Activated naive CD4-positive, alpha-beta T cell treated with anti-CD3 and anti-CD28 coated beads, Interleukin-2, amount 50 U/mL, for 72 hours (primary cell): ENCODE measurements at regions not wholly inside any gene's neighbourhood (a gene's known extent, or its start where the extent isn't known, plus 50 kb on each side); places are given as distances from the start of the nearest gene placed in this dataset.
"Not testable (repeated sequence)": the region's sequence is repeated elsewhere in the genome, so short reads cannot be mapped to it uniquely, and the experiment has no call there.

Experiments used
- ATAC-seq, 2 donors: fragments of 150-1000 bp; cut with Tn5 transposase; 2 replicates each; pipeline ENCODE4 v1.10.0; 2021; ENCODE audit warnings: mild to moderate bottlenecking in 2 of 2, moderate library complexity in 2 of 2
- DNase-seq, 2 donors: peaks; one replicate each; pipeline ENCODE4 v3.0.0; 2021 to 2022; ENCODE audit warnings: low spot score in 2 of 2
- H3K27ac Mint-ChIP-seq, 2 donors: one replicate each; pipeline ENCODE4 v1.8.0; 2022; ENCODE audit warnings: mild to moderate bottlenecking in 2 of 2, mixed read lengths in 2 of 2
- H3K36me3 Mint-ChIP-seq, 2 donors: one replicate each; pipeline ENCODE4 v1.8.0; 2022; ENCODE audit warnings: mixed read lengths in 2 of 2
- H3K9me3 Mint-ChIP-seq, 2 donors: one replicate each; pipeline ENCODE4 v1.8.0; 2022; ENCODE audit warnings: mixed read lengths in 2 of 2

DNA sequence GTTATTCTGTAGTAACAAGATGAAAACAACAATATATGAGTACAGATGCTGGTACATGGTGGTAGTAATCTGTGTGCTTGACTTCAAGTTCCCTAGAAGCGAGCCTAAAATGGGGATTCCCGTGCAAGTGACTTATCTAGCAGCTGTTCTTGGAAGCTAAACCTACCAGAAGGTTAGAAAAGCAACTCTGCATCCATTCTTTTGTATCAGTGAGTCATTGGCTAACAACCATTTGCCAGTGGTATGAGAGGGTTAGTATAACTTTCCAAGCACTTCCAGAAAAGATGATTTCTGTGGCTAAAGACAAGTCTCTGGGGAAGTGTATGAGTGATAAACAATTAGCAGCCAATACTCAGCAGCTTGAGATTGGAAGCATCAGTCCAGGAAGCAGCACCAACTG lies 787.7 kb upstream of the CDH6 start:
- Mint-ChIP-seq H3K27ac (no peak overlapping the region), H3K9me3 (peaks cover 15 to 17% of the 10 kb centered on the region in 2 donors), H3K36me3 (peaks cover 0 to 4% of the 10 kb centered on the region in 2 donors)
- DNase-seq (no peak), ATAC-seq (no peak)

DNA sequence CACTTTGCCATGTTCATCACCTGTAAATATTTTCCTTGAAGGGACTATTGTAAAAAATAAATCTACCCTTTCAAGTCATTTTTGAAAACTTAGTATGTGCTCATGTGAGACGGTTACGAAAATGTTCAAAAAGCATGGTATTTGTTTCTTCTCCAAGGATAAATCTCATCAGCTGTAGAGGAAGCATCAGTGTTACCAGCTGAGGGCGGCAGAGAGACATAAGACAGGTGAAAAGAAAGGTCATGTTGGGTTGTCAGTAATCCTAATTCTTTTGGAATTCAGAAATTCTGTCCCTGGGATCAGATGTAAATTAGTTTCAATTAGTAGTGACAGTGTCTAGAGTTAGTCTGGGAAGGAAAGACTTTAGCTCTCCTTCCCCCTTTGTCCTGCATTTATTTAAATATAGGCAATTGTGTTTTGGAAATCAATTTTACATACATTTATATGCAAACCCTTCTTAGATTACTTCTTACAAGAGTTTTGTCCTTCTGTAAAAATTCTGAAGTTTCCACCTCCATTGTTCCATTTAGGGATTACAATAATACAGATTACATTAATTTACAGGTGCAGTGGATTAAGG lies 791.9 kb upstream of the CDH6 start:
- H3K9me3 Mint-ChIP-seq, result peaks cover 13 to 16% of the 10 kb centered on the region in 2 donors
- ATAC-seq, result no peak
- H3K27ac Mint-ChIP-seq, result no peak overlapping the region
- no peak for DNase-seq
- H3K36me3 Mint-ChIP-seq, result peaks cover 0 to under 1% of the 10 kb centered on the region in 2 donors

DNA sequence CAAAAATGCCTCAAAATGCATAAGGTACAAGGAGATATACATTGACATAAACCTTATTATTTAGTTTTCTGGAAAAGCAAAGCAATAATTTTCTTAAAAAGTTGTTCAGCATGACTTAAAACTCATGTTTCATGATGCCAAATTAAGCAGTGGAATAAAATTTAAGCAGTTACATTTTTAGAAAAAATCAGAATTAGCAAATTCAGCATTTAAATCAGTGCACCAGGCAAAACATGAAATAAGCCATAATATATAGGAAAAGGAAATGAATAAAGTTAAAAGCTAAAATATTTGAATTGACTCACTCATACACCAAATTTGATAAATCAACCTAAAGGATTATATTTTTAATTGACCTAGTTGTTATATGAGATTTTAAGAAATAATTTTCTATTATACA lies 795.1 kb upstream of the CDH6 start:
- DNase-seq (no peak), ATAC-seq (no peak)
- H3K27ac Mint-ChIP-seq, result no peak overlapping the region
- H3K9me3 Mint-ChIP-seq, result peaks cover 21 to 27% of the 10 kb centered on the region in 2 donors
- H3K36me3 Mint-ChIP-seq, result no peaks in the 10 kb centered on the region

DNA sequence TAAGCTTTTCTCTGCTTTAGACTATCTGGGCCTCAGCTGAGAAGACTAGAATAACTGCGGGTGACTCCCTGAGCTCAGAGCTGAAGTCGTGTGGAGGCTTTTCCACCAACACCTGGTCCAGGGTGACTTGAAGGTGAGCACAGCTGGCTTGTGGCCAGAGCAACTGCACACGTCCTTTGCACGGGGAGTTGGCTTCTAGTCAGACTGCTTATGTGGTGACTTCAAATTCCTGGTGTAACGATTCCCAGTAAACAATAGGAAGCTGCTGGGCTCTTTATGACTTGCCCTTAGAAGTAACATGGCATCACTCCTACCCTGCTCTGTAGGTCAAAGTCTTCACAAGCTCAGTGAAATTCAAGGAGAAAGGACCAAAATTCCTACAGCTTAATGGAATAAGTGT lies 800.6 kb upstream of the CDH6 start:
- ATAC-seq, result no peak
- DNase-seq, result no peak
- Mint-ChIP-seq H3K36me3 (no peaks in the 10 kb centered on the region), H3K9me3 (peaks cover 38 to 41% of the 10 kb centered on the region in 2 donors), H3K27ac (no peak overlapping the region)

DNA sequence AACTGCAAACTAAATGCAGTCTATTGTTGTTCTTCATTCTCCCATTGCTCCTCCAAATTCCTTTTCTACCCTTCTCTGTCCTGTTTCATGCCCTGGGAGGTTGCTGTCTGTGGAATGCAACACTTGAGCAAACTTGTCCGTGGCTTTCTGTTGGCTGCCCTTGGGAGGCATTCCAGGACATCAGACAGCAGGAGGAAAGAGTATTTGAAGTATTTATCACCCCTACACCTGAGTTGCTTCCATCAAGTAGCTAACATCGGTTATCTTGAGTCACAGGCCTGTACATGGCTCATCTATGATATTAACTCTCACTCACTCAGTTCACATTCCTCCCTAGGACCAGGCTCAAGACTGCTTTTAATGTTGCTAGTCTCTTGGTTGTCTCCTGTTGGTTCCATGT lies 803.4 kb upstream of the CDH6 start:
- Mint-ChIP-seq H3K27ac (no peak overlapping the region), H3K9me3 (peaks cover 29% of the 10 kb centered on the region in 2 donors), H3K36me3 (no peaks in the 10 kb centered on the region)
- ATAC-seq (no peak), DNase-seq (no peak)

DNA sequence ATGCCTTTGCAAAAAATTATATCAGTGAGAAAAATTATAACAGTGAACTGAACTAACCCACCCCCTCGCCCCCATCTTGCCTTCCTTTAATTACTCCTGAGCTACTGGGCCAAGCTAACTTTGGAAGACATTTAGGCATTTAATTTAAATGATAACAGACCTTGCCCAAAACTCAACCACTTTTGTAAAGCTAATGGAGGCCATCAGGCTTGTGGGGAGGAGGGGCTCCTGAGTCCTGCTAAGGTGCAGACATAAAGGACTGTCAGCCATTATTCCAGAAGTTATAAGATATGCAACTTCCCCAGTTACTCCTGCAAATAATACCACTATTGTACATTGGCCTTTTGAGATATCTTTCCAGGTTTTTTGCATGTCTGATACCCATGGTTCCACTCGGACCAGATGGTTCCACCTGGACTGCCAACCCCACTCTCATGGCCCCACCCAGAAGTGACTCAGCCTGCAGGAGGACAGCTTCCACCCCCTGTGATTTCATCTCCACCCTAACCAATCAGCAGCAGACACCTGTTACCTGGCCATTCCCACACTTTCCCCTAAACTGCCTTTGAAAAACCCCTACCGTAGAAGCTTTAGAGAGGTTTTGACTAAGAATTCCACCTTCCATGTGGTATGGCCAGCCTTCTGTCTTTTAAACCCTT lies 805.4 kb upstream of the CDH6 start:
- H3K9me3 Mint-ChIP-seq, result peaks cover 25 to 27% of the 10 kb centered on the region in 2 donors
- ATAC-seq (no peak), DNase-seq (no peak)
- H3K27ac Mint-ChIP-seq, result no peak overlapping the region
- H3K36me3 Mint-ChIP-seq, result no peaks in the 10 kb centered on the region

DNA sequence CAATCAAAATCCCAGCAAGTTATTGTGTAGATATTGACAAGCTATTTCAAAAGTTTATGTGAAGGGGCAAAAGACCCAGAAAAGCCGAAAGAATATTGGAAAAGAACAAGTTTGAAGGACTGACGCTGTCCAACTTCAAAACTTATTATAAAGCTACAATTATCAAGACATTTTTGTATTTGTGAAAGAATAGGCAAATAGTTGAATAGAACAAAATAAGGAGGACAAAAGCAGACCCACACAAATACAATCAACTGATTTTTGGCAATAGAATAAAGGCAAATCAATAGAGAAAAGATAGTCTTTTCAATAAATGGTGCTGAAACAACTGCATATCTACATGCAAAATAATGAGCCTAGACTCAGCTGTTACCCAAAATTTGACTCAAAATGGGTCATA lies 807.7 kb upstream of the CDH6 start:
- Mint-ChIP-seq H3K27ac (no peak overlapping the region), H3K36me3 (no peaks in the 10 kb centered on the region)

DNA sequence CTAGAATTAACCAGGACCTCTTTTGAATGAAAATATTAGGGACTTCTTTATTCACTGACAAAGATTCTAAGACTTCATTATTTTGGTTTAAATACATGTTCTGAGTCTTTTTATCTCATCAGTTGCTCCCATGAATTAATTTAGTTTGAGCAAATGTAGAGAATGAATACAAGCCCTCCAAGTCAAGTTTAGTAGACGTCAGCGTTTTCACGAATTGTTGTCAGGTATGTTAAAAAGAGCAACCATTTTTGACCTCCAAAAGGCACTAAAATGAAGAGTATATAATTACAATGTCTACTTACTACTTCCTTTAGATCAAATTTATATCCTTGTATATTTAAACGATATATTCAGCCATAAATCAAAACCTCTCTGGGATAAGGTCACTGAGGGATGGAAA lies 809.3 kb upstream of the CDH6 start:
- Mint-ChIP-seq H3K27ac (no peak overlapping the region), H3K9me3 (peaks cover 8 to 17% of the 10 kb centered on the region in 2 donors), H3K36me3 (no peaks in the 10 kb centered on the region)
- DNase-seq (no peak), ATAC-seq (no peak)

More for the DNA sequence above, 807.7 kb upstream of the CDH6 start:
- DNase-seq (no peak), ATAC-seq (no peak)
- H3K9me3 Mint-ChIP-seq, result peaks cover 16 to 23% of the 10 kb centered on the region in 2 donors

DNA sequence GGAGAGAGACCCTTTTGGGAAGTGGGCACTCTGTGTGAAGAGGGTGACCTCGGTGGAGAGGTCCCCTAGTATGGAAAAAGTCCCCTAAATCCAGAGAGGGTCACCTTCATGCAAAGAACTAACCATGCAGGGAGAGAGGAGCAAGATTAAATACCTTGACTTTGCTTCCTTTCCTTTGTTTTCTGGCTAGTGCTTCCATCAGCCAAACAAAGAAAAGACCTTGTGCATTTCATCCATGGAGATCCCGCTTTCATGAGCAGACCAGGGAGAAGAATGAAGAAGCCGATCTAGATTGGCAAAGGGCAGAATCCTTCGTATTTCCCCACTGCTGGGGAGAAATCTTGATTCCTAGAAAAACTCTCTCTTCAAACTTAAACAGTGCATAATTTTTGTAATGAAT lies 813.3 kb upstream of the CDH6 start:
- Mint-ChIP-seq H3K36me3 (no peaks in the 10 kb centered on the region), H3K27ac (no peak overlapping the region), H3K9me3 (peaks cover 9 to 11% of the 10 kb centered on the region in 2 donors)
- ATAC-seq, result no peak
- no peak for DNase-seq

DNA sequence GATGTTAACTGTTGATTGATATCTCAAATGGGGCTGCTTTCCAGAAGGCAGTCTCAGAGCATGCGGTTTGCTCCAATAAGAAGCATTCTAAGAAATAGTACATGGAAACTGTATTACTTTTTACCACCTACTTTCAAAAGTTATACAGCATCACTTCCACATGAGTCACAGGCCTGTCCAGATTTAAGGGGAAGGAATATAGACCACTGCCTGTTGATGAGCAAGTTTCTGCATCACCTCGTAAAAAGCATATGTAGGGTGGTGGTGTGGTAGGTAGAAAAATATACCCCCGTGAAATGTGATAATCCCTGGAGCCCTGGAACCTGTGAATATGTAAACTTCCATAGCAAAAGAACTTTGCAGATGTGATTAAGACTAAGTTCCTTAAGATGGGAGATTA lies 816.6 kb upstream of the CDH6 start:
- ATAC-seq (no peak), DNase-seq (no peak)
- Mint-ChIP-seq H3K27ac (no peak overlapping the region), H3K36me3 (no peaks in the 10 kb centered on the region), H3K9me3 (peaks cover 3 to 4% of the 10 kb centered on the region in 2 donors)

DNA sequence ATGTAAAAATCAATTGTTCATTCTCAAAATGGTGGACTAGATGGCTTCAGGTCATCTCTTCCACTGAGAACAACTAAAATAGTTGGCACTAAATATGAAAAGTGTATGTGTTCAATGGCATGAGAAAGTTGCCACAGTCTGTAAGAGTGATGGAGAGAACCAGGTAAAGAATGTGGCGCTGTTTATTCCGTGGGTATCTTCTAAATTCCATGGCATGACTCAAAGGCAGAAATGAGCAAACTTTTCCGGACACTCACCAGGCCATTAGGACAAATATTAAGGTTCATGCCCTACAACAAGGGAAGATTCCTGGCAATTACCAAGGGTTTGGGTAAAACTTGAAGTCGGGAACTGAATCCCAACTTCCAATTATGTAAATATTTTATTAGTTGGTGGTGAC lies 825.4 kb upstream of the CDH6 start:
- Mint-ChIP-seq H3K9me3 (peaks cover 15 to 20% of the 10 kb centered on the region in 2 donors), H3K27ac (no peak overlapping the region), H3K36me3 (peaks cover 0 to 20% of the 10 kb centered on the region in 2 donors)
- ATAC-seq, result no peak
- no peak for DNase-seq

DNA sequence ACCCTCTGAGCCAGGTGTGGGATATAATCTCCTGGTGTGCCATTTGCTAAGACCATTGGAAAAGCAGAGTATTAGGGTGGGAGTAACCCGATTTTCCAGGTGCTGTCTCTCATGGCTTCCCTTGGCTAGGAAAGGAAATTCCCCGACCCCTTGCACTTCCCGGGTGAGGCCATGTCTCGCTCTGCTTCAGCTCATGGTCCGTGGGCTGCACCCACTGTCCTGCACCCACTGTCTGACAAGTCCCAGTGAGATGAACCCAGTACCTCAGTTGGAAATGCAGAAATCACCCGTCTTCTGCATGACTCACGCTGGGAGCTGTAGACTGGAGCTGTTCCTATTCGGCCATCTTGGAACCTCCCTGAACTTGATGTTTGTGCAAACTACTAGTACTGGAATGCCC lies 828.5 kb upstream of the CDH6 start:
- peaks cover 30 to 39% of the 10 kb centered on the region in 2 donors for H3K9me3 Mint-ChIP-seq
- H3K27ac Mint-ChIP-seq, ATAC-seq, DNase-seq: not testable (repeated sequence)
- peaks cover 0 to 33% of the 10 kb centered on the region in 2 donors for H3K36me3 Mint-ChIP-seq

DNA sequence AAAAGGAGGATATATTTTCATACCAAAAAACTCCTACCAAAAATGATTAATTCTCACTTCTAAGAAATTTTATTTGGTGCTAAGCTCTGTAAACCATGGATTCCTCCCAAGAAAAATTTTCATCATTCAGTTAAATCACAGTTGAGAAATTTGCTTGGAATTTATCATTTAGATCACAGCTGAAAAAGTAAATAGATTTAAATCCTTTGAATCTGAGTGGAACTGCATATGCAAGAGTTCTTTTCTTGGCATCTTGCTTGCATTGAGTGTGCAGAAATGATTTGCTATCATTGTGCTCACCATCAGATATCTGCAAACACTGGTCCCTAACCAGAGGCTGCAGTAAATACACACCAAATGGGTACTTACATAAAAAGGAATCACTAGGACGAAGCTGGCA lies 836.1 kb upstream of the CDH6 start:
- DNase-seq, result no peak
- ATAC-seq, result no peak
- H3K27ac Mint-ChIP-seq, result no peak overlapping the region
- H3K9me3 Mint-ChIP-seq, result peaks cover 23% of the 10 kb centered on the region in 2 donors
- H3K36me3 Mint-ChIP-seq, result peaks cover 0 to 11% of the 10 kb centered on the region in 2 donors

DNA sequence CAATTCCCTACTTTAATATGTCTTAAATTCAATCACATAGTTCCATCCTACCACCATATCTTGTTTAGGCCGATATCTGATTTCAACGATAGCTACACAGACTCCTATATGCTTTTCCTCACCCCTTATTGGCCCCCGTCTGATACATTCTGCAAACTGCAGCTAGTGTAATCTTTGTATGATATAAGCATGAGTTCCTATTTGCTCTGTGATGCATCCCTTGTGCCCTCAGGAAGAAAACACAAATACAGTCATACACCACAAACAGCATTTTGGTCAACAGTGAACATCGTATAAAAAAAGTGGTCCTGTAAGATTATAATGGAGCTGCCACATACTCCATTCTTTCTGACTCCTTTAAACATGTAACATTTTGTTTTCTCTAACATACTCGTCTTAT lies 837.8 kb upstream of the CDH6 start:
- ATAC-seq (no peak), DNase-seq (no peak)
- no peaks in the 10 kb centered on the region for H3K36me3 Mint-ChIP-seq
- peaks cover 8 to 11% of the 10 kb centered on the region in 2 donors for H3K9me3 Mint-ChIP-seq
- H3K27ac Mint-ChIP-seq, result no peak overlapping the region

DNA sequence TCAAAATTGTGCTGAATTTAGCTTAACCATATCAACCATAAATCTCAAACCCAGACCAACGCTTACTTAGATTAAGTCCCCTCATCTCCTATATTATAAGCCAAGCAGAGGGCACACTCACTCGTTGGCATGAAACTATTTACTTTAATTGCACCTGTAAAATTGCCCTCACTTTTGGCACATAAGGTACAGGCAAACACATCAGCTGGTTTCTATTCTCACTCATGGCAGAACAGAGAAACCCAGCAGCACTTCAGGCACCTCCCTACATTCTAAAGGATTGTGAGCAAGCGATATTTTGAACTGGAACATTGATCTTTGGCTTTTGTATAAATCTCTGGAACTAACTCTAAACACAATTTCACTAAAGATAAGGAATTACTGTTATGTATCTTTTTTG lies 845.6 kb upstream of the CDH6 start:
- DNase-seq, result no peak
- Mint-ChIP-seq H3K9me3 (peaks cover 10 to 12% of the 10 kb centered on the region in 2 donors), H3K27ac (no peak overlapping the region)

DNA sequence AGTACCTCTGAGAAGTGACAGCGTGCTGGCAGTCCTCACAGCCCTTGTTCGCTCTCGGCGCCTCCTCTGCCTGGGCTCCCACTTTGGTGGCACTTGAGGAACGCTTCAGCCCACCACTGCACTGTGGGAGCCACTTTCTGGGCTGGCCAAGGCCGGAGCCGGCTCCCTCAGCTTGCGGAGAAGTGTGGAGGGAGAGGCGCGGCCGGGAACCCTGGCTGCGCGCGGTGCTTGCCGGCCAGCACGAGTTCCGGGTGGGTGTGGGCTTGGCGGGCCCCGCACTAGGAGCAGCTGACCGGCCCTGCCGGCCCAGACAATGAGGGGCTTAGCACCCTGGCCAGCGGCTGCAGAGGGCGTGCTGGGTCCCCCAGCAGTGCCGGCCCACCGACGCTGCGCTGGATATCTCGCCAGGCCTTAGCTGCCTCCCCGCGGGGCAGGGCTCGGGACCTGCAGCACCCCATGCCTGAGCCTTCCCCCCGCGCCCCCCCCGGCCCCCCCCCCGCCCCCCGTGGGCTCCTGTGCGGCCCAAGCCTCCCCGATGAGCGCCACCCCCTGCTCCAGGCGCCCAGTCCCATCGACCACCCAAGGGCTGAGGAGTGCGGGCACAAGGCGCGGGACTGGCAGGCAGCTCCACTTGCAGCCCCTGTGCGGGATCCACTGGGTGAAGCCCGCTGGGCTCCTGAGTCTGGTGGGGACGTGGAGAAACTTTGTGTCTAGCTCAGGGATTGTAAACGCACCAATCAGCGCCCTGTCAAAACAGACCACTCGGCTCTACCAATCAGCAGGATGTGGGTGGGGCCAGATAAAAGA lies 847.7 kb upstream of the CDH6 start:
- DNase-seq, H3K27ac Mint-ChIP-seq, ATAC-seq, H3K36me3 Mint-ChIP-seq: not testable (repeated sequence)
- H3K9me3 Mint-ChIP-seq, result peaks cover 15 to 16% of the 10 kb centered on the region in 2 donors

More for the DNA sequence above, 845.6 kb upstream of the CDH6 start:
- no peak for ATAC-seq
- peaks cover 0 to 4% of the 10 kb centered on the region in 2 donors for H3K36me3 Mint-ChIP-seq

DNA sequence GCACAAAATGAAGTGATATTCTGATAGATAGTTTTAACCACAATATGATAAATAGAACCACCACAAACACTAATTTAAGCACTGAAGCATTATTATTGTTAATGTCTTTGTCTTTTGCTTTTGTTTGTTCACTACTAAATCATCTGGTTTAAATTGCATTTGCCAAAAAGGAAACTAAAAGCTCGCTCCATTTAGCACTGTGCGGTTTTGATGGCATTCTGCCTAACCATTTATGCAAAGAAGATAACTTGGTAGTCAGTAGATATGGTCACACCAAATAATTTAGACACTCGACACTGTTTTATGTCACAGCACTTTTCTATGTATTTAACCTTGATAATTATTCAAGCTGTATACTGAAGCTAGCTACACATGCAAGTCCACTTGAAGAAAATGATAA lies 849.8 kb upstream of the CDH6 start:
- H3K36me3 Mint-ChIP-seq, result peaks cover 0 to 4% of the 10 kb centered on the region in 2 donors
- DNase-seq (no peak), ATAC-seq (no peak)
- peaks cover 13 to 16% of the 10 kb centered on the region in 2 donors for H3K9me3 Mint-ChIP-seq
- no peak overlapping the region for H3K27ac Mint-ChIP-seq
